C4-2B (cell line): ENCODE measurements at regions not wholly inside any gene's neighbourhood (a gene's known extent, or its start where the extent isn't known, plus 50 kb on each side); places are given as distances from the start of the nearest gene placed in this dataset.
A peak's percentile ranks its signal among the peaks of the same experiment; 100 is the strongest.

Source experiments
- H3K27ac ChIP-seq: fragments of 450-650 bp; 2 replicates; pipeline ENCODE4 v1.5.1; 2017
- ZFX ChIP-seq: fragments of 450-650 bp; IDR thresholded peaks from 2 replicates; pipeline ENCODE4 v1.6.1; 2017
- TF ChIP-seq, protein P1 (sequence below): fragments of 450-650 bp; conservative IDR thresholded peaks from 2 replicates; pipeline ENCODE4 v1.5.1; 2017; ENCODE audit warnings: mild to moderate bottlenecking

- no peak for TF ChIP-seq ZFX
- TF ChIP-seq, protein P1, sequence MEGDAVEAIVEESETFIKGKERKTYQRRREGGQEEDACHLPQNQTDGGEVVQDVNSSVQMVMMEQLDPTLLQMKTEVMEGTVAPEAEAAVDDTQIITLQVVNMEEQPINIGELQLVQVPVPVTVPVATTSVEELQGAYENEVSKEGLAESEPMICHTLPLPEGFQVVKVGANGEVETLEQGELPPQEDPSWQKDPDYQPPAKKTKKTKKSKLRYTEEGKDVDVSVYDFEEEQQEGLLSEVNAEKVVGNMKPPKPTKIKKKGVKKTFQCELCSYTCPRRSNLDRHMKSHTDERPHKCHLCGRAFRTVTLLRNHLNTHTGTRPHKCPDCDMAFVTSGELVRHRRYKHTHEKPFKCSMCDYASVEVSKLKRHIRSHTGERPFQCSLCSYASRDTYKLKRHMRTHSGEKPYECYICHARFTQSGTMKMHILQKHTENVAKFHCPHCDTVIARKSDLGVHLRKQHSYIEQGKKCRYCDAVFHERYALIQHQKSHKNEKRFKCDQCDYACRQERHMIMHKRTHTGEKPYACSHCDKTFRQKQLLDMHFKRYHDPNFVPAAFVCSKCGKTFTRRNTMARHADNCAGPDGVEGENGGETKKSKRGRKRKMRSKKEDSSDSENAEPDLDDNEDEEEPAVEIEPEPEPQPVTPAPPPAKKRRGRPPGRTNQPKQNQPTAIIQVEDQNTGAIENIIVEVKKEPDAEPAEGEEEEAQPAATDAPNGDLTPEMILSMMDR: no peak
- H3K27ac ChIP-seq: no peak overlapping the region
These were observed 1071.2 kb upstream of the SLC10A2 start for GRCh38 chr13:104137416-104137815.

DNA sequence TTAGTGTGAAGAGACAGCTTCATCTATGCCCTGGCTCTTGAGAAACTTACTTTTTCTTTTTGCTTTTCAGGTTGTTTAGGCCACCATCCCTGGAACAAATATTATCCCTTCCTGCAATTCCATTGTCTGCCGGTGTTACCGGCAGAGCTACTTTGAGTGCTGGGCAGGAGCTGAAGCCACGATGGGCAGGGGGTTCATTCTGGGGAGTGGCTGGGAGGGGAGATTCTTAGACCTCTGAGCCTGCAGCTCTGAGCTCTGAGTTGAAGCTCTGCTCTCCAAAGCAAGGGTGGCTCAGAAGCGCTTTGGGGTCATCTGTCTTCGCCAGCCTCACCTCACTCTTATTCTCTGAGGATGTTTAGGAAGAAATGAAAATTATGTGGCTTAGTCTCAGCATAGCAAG is 1066.6 kb upstream of the SLC10A2 start:
- H3K27ac ChIP-seq: no peak overlapping the region
- TF ChIP-seq ZFX: no peak
- TF ChIP-seq, protein P1: no peak

GRCh38 chr13:104114101-104114500 is 1047.9 kb upstream of the SLC10A2 start:
- TF ChIP-seq, protein P1: no peak
- no peak for TF ChIP-seq ZFX
- H3K27ac ChIP-seq: no peak overlapping the region

GRCh38 chr13:104111031-104111430 is 1044.8 kb upstream of the SLC10A2 start:
- no peak overlapping the region for H3K27ac ChIP-seq

GRCh38 chr13:104106705-104107393 is 1040.6 kb upstream of the SLC10A2 start:
- no peak for TF ChIP-seq ZFX
- TF ChIP-seq, protein P1: peak; percentile 36
- H3K27ac ChIP-seq: no peak overlapping the region

More at GRCh38 chr13:104111031-104111430, 1044.8 kb upstream of the SLC10A2 start:
- TF ChIP-seq ZFX: no peak
- TF ChIP-seq, protein P1: no peak

GRCh38 chr13:104105418-104106355 is 1039.5 kb upstream of the SLC10A2 start:
- TF ChIP-seq ZFX: no peak
- TF ChIP-seq, protein P1: no peak
- H3K27ac ChIP-seq: no peak overlapping the region

DNA sequence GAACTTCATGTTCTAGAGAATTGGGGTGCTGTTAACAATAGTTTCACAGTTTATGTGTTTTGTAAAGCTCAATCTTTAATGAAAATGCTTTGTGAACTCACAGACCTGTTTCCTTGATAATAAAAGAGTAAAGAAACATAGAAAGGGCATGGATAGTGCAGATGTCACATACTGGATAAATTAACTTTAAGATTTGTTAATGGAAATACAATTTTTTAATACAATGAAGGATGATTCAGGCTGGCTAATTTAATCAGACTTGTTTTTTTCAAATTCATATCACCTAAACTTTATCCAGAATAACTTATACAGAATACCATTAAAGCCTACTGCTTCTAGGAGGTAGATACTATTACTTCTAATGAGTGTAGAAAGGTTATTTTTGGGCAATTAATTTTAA is 1033.5 kb upstream of the SLC10A2 start:
- TF ChIP-seq, protein P1: no peak
- no peak for TF ChIP-seq ZFX
- H3K27ac ChIP-seq: no peak overlapping the region
